Fibroblast of lung (primary cell): ENCODE measurements at regions not wholly inside any gene's neighbourhood (a gene's known extent, or its start where the extent isn't known, plus 50 kb on each side); places are given as distances from the start of the nearest gene placed in this dataset.
"Not testable (repeated sequence)": the region's sequence is repeated elsewhere in the genome, so short reads cannot be mapped to it uniquely, and the experiment has no call there.

Experiments
- DNase-seq, 2 donors: peaks; one replicate each; pipeline versions ENCODE4 v3.0.0 to v3.0.0-alpha.2; 2010; ENCODE audit warnings: low read depth in 2 of 2
- H2AFZ ChIP-seq: 2 replicates; pipeline ENCODE4 v1.5.1; 2012; ENCODE audit warnings: low read length, control low read depth, inconsistent platforms
- H3K27ac ChIP-seq: 2 replicates; pipeline ENCODE4 v1.5.1; 2011; ENCODE audit warnings: low read length, control low read depth; ENCODE audit not compliant: insufficient read depth
- H3K27me3 ChIP-seq: 2 replicates; pipeline ENCODE4 v1.5.1; 2011; ENCODE audit warnings: mild to moderate bottlenecking, low read length; ENCODE audit not compliant: control insufficient read depth, insufficient read depth
- H3K36me3 ChIP-seq: 2 replicates; pipeline ENCODE4 v1.5.1; 2011; ENCODE audit warnings: low read length; ENCODE audit not compliant: control insufficient read depth, insufficient read depth
- H3K4me1 ChIP-seq: 2 replicates; pipeline ENCODE4 v1.5.1; 2011; ENCODE audit warnings: low read length; ENCODE audit not compliant: control insufficient read depth, insufficient read depth; ENCODE audit errors: extremely low read depth
- H3K4me2 ChIP-seq: 2 replicates; pipeline ENCODE4 v1.5.1; 2011; ENCODE audit warnings: low read length, control low read depth; ENCODE audit not compliant: insufficient read depth; ENCODE audit errors: extremely low read depth
- H3K4me3 ChIP-seq, 4 experiments: fragments of 200-600 bp in 1 of 4; sonication (generic) in 1 of 4; replicated peaks in 1 of 4; 2 replicates each; pipeline ENCODE4 v1.5.1; 2011 to 2016; ENCODE audit warnings: low read length in 4 of 4, low read depth in 3 of 4, mild to moderate bottlenecking in 3 of 4, control low read depth in 2 of 4, inconsistent platforms in 1 of 4, mixed read lengths in 1 of 4; ENCODE audit not compliant: insufficient read depth in 1 of 4; ENCODE audit errors: control extremely low read depth in 1 of 4
- H3K79me2 ChIP-seq: 2 replicates; pipeline ENCODE4 v1.5.1; 2012; ENCODE audit warnings: mild to moderate bottlenecking, low read length, inconsistent platforms; ENCODE audit not compliant: control insufficient read depth, insufficient read depth
- H3K9ac ChIP-seq: 2 replicates; pipeline ENCODE4 v1.5.1; 2011; ENCODE audit warnings: mild to moderate bottlenecking, low read length, control low read depth; ENCODE audit not compliant: insufficient read depth
- H3K9me3 ChIP-seq: 2 replicates; pipeline ENCODE4 v1.5.1; 2012; ENCODE audit warnings: low read depth, low read length; ENCODE audit not compliant: control insufficient read depth, insufficient read depth
- H4K20me1 ChIP-seq: 2 replicates; pipeline ENCODE4 v1.5.1; 2011; ENCODE audit warnings: low read length; ENCODE audit not compliant: control insufficient read depth, insufficient read depth; ENCODE audit errors: extremely low read depth

GRCh38 chr16:29269192-29269811, 137.2 kb downstream of the NPIPB11 start:
- not testable (repeated sequence) for H2AFZ ChIP-seq, H3K79me2 ChIP-seq, H3K27me3 ChIP-seq, H4K20me1 ChIP-seq, H3K9me3 ChIP-seq, H3K36me3 ChIP-seq
- H3K4me1 ChIP-seq = peaks cover 39% of the 10 kb centered on the region
- peak overlapping the region; percentile 54 for H3K4me2 ChIP-seq
- DNase-seq = peak; percentile 85 to 94
- peak overlapping the region; percentile 88 for H3K27ac ChIP-seq
- H3K4me3 ChIP-seq = peak overlapping the region in 1 of 4 experiments; percentile 1
- peak overlapping the region; percentile 44 for H3K9ac ChIP-seq

- not testable (repeated sequence) for H3K4me2 ChIP-seq, H3K79me2 ChIP-seq, H3K9me3 ChIP-seq, H3K36me3 ChIP-seq, H3K27me3 ChIP-seq, H3K9ac ChIP-seq, H2AFZ ChIP-seq, H4K20me1 ChIP-seq, H3K4me3 ChIP-seq
- peak in 1 of 2 donors; percentile 80 for DNase-seq
- H3K4me1 ChIP-seq = peaks cover 42% of the 10 kb centered on the region
- peak overlapping the region; percentile 88 for H3K27ac ChIP-seq
These were observed 137.7 kb downstream of the NPIPB11 start for GRCh38 chr16:29268785-29269191.

GRCh38 chr16:29268348-29268747, 138.2 kb downstream of the NPIPB11 start:
- H3K4me1 ChIP-seq = peaks cover 42% of the 10 kb centered on the region
- H3K4me2 ChIP-seq, H2AFZ ChIP-seq, H3K36me3 ChIP-seq, H3K79me2 ChIP-seq, H3K27me3 ChIP-seq, H4K20me1 ChIP-seq, H3K4me3 ChIP-seq, H3K9ac ChIP-seq, DNase-seq, H3K9me3 ChIP-seq: not testable (repeated sequence)
- peak overlapping the region; percentile 88 for H3K27ac ChIP-seq

GRCh38 chr16:29267891-29268290, 138.6 kb downstream of the NPIPB11 start:
- not testable (repeated sequence) for H3K27me3 ChIP-seq, H3K36me3 ChIP-seq, H3K27ac ChIP-seq, H3K9ac ChIP-seq, H2AFZ ChIP-seq, H3K9me3 ChIP-seq, H3K4me3 ChIP-seq, H3K4me2 ChIP-seq, H4K20me1 ChIP-seq, DNase-seq, H3K79me2 ChIP-seq
- H3K4me1 ChIP-seq = peaks cover 39% of the 10 kb centered on the region

- not testable (repeated sequence) for H3K9me3 ChIP-seq, DNase-seq, H3K36me3 ChIP-seq, H3K79me2 ChIP-seq, H2AFZ ChIP-seq, H3K27me3 ChIP-seq, H4K20me1 ChIP-seq, H3K4me2 ChIP-seq, H3K9ac ChIP-seq, H3K4me3 ChIP-seq
- H3K27ac ChIP-seq = peak overlapping the region; percentile 63
- H3K4me1 ChIP-seq = peaks cover 33% of the 10 kb centered on the region
These were observed 139.4 kb downstream of the NPIPB11 start for GRCh38 chr16:29267055-29267619.

GRCh38 chr16:29266612-29267011, 139.9 kb downstream of the NPIPB11 start:
- not testable (repeated sequence) for H3K79me2 ChIP-seq, H3K36me3 ChIP-seq, H4K20me1 ChIP-seq, H3K4me2 ChIP-seq, H3K9ac ChIP-seq, H3K4me3 ChIP-seq, H2AFZ ChIP-seq, H3K27me3 ChIP-seq, H3K9me3 ChIP-seq
- peaks cover 32% of the 10 kb centered on the region for H3K4me1 ChIP-seq
- peak; percentile 88 to 96 for DNase-seq
- peak overlapping the region; percentile 63 for H3K27ac ChIP-seq
